HG02610 (cell line): ENCODE measurements at regions not wholly inside any gene's neighbourhood (a gene's known extent, or its start where the extent isn't known, plus 50 kb on each side); places are given as distances from the start of the nearest gene placed in this dataset.
"Not testable (repeated sequence)": the region's sequence is repeated elsewhere in the genome, so short reads cannot be mapped to it uniquely, and the experiment has no call there.

Experiments
- ATAC-seq: cut with Tn5 transposase; IDR thresholded peaks from one replicate; pipeline ENCODE4 v1.9.1; 2021; ENCODE audit warnings: mild to moderate bottlenecking, moderate library complexity; ENCODE audit not compliant: unreplicated experiment

GRCh38 chr22:25281675-25282345 lies 62.4 kb downstream of the CRYBB2 start:
- no peak for ATAC-seq

DNA sequence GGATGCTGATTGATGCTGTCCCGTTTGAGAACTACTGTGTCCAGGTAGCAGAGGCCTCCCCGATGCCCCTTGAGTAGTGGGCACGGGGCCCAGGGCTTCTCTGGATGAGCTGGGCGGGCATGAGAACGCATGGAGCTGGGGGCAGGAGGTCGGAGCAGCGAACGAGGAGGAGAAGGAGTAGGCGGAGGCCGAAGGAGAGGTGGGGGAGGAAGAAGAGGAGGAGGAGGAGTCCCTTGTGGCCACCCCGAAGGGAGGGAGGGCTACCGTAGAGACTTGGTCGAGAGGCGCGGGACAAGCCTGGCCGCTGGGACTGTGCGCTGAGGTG lies 62.9 kb downstream of the CRYBB2 start:
- ATAC-seq = no peak

DNA sequence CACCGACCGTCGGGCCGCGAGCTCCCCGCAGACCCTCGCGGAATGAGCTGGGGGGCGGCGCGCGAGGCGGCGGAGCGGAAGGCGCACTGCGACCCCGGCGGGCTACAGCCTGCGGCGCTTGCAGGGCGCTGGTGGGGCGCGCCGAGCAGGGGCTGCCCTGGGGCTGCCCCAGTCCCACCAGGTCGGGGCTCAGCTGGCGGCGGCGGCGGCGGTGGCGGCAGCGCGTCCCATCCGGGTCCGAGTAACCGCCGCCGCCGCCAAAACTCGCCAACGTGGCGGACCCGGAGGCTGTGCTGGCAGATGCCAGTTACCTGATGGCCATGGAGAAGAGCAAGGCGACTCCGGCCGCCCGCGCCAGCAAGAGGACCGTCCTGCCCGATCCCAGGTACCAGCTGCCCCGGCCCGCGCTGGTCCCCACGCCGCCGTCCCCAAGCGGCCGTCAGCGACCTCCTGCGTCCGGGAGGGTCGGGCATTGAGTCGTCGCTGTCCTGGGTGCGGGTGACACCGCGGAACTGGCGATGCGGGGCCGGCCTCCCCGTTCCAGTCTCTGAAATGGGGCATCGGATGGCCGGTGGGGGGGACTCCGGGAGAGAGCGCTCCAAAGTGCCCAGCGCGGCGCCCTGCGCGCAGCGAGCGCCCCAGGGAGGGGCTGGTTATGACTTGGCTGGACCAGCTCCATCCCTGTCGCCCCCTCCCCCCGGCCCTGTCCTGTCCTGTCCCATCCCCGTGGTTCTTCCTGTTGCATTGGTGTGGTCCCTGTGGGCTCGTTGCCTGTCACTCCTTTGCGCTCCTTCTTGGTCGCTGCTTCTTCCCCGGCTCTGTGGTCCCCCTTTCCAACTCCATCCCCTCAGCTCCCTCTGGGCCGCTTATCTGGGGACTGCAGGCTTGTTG lies 63.5 kb downstream of the CRYBB2 start:
- ATAC-seq = no peak

DNA sequence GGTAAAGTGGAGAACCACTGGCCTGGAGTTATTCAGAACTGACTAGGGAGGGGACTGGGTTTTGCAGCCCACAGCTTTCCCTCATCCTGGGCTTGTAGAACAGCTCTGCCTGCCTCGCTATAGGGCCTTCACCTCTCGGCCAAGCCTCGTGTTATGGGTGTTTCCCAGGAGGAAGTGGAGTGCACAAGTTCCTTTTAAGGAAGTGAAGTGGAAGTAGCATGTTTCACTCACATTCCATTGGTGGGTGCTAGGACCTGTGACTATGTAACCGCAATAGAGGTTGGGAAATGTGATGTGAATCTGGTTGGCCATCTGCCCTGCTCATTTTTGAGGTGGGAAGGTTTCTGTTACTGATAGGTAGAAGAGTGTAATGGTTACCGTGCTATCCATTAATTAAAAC lies 69.0 kb downstream of the CRYBB2 start:
- not testable (repeated sequence) for ATAC-seq

GRCh38 chr22:25301912-25302311 lies 82.5 kb downstream of the CRYBB2 start:
- not testable (repeated sequence) for ATAC-seq

GRCh38 chr22:25309586-25309985 lies 90.1 kb downstream of the CRYBB2 start:
- not testable (repeated sequence) for ATAC-seq

- not testable (repeated sequence) for ATAC-seq
Observed at GRCh38 chr22:25311924-25312323, 92.5 kb downstream of the CRYBB2 start.

- no peak for ATAC-seq
Observed at GRCh38 chr22:25318081-25318823, 98.8 kb downstream of the CRYBB2 start.

DNA sequence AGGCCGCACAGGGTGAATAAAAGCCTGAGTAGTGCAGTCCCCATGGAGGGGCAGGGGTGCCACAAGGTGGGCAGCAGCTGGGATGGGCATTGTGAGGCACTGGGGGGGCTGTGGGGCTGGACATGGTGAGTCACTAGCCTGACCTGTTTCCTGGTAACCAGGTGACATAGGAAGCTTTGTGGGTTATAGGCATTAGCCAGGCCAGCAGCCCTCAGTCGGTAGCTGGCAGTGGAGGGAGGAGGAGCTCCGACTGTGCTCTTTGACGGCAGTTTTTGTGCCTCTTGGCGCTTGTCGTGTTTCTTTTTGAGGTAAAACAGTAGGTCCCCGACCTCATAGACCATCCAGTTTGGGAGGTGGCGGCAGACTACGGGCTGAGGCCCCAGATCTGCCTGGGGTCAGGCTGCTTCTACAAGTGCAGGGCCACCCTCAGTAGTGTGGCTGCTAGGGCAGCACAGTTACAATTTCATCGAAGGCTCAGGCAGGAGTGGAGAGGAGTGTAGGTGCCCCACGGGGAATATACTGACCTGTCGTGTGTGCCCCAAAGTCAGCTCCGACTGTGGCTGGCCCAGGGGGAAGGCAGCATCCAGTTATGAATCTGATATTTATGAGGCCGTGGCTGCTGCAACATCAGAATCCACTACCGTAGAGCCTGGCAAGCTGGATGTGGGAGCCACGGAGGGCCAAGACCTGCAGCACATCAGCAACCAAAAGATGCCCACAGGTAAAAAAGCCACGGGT lies 107.7 kb downstream of the CRYBB2 start:
- no peak for ATAC-seq

- no peak for ATAC-seq
Observed at GRCh38 chr22:25331050-25331449, 111.6 kb downstream of the CRYBB2 start.

GRCh38 chr22:25331911-25332310 lies 112.5 kb downstream of the CRYBB2 start:
- ATAC-seq = not testable (repeated sequence)

- no peak for ATAC-seq
Observed at GRCh38 chr22:25332386-25332785, 112.9 kb downstream of the CRYBB2 start.

GRCh38 chr22:25334162-25334490 lies 114.7 kb downstream of the CRYBB2 start:
- ATAC-seq = no peak

- not testable (repeated sequence) for ATAC-seq
Observed at GRCh38 chr22:25334631-25335030, 115.2 kb downstream of the CRYBB2 start.

GRCh38 chr22:25335276-25335675 lies 115.8 kb downstream of the CRYBB2 start:
- not testable (repeated sequence) for ATAC-seq

DNA sequence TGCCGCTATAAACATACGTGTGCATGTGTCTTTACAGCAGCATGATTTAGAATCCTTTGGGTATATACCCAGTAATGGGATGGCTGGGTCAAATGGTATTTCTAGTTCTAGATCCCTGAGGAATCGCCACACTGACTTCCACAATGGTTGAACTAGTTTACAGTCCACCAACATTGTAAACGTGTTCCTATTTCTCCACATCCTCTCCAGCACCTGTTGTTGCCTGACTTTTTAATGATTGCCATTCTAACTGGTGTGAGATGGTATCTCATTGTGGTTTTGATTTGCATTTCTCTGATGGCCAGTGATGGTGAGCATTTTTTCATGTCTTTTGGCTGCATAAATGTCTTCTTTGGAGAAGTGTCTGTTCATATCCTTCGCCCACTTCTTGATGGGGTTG lies 121.1 kb downstream of the CRYBB2 start:
- ATAC-seq = not testable (repeated sequence)

- not testable (repeated sequence) for ATAC-seq
Observed at GRCh38 chr22:25344366-25344765, 124.9 kb downstream of the CRYBB2 start.

DNA sequence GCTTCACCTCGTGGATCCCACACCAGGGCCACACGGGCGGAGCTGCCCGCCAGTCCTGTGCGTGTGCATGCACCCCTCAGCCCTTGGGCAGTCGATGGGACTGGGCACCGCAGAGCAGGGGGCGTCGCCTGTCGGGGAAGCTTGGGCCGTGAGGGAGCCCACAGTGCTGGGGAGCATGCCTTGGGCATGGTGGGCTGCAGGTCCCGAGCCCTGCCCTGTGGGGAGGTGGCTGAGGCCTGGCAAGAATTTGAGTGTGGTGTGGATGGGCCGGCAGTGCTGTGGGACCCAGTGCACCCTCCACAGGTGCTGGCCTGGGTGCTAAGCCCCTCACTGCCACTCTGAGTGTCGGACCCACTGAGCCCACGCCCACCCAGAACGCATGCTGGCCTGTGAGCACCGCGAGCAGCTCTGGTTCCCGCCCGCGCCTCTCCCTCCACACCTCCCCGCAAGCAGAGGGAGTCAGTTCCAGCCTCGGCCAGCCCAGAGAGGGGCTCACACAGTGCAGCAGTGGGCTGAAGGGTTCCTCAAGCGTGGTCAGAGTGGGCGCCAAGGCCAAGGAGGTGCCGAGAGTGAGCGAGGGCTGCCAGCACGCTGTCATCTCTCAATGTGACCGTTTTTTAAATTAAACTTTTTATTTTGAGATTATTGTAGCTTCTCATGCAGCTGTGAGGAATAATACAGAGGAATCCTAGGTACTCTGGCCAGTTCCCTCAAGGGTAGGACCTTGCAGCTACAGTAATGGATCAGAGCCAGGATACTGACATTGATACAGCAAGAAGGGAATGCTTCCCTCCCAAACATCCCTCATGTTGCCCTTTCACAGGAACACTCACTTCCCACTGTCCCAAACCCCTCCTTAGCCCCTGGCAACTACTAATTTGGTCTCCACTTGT lies 127.7 kb downstream of the CRYBB2 start:
- ATAC-seq = no peak

GRCh38 chr22:25347752-25348102 lies 128.3 kb downstream of the CRYBB2 start:
- ATAC-seq = no peak

GRCh38 chr22:25348391-25348790 lies 129.0 kb downstream of the CRYBB2 start:
- no peak for ATAC-seq
